IMR-90 (cell line): ENCODE measurements at regions not wholly inside any gene's neighbourhood (a gene's known extent, or its start where the extent isn't known, plus 50 kb on each side); places are given as distances from the start of the nearest gene placed in this dataset.

Source experiments
- ATAC-seq: fragments of 200-7000 bp; cut with Tn5 transposase; 2 replicates; pipeline ENCODE4 v1.9.1; 2020; ENCODE audit warnings: low read depth, mild to moderate bottlenecking, moderate library complexity
- BruUV-seq: library from RNA; stranded (reverse); fragments of 400-500 nt; replicated peaks from 2 replicates; lab custom pipeline; 2021; lab: Mats Ljungman, UMichigan
- CTCF ChIA-PET: fragments of 300-600 bp; formaldehyde crosslinking; extraction: SDS; loops from one replicate; lab custom pipeline; 2021; ENCODE audit warnings: antibody characterized with exemption; lab: Yijun Ruan, JAX
- POLR2A ChIA-PET: fragments of 300-600 bp; sonication (Branson Sonifier 250); formaldehyde crosslinking; loops from one replicate; lab custom pipeline; 2022; ENCODE audit warnings: antibody characterized with exemption; ENCODE audit not compliant: unreplicated experiment; lab: Charles Lee
- DNase-seq: peaks from one replicate; pipeline ENCODE4 v3.0.0; 2013
- H2AFZ ChIP-seq: replicated peaks from 2 replicates; pipeline ENCODE3; 2013; ENCODE audit warnings: low read length, mild to moderate bottlenecking; ENCODE audit not compliant: poor library complexity
- H2AK5ac ChIP-seq: 2 replicates; pipeline ENCODE4 v1.6.1; 2013; ENCODE audit warnings: low read depth, low read length, inconsistent platforms
- H2AK9ac ChIP-seq: replicated peaks from 2 replicates; pipeline ENCODE3; 2013; ENCODE audit warnings: mild to moderate bottlenecking, low read depth, low read length, moderate library complexity; ENCODE audit not compliant: poor library complexity
- H2BK120ac ChIP-seq: 2 replicates; pipeline ENCODE4 v1.6.1; 2013; ENCODE audit warnings: low read depth, low read length, inconsistent platforms
- H2BK15ac ChIP-seq: 3 replicates; pipeline ENCODE4 v1.6.1; 2013; ENCODE audit warnings: low read depth, low read length, inconsistent platforms
- H2BK20ac ChIP-seq: 2 replicates; pipeline ENCODE4 v1.6.1; 2013; ENCODE audit warnings: low read depth, mild to moderate bottlenecking, inconsistent platforms, low read length, moderate library complexity
- H2BK5ac ChIP-seq: 2 replicates; pipeline ENCODE4 v1.6.1; 2013; ENCODE audit warnings: mild to moderate bottlenecking, low read depth, low read length, inconsistent platforms; ENCODE audit not compliant: poor library complexity, severe bottlenecking
- H3K14ac ChIP-seq: replicated peaks from 2 replicates; pipeline ENCODE4 v1.6.1; 2013; ENCODE audit warnings: low read depth, low read length, inconsistent platforms
- H3K18ac ChIP-seq: 2 replicates; pipeline ENCODE4 v1.6.1; 2013; ENCODE audit warnings: low read depth, low read length, control low read depth
- H3K23ac ChIP-seq: 2 replicates; pipeline ENCODE4 v1.6.1; 2013; ENCODE audit warnings: low read depth, low read length, inconsistent platforms
- H3K27ac ChIP-seq: 2 replicates; pipeline ENCODE4 v1.5.1; 2013; ENCODE audit warnings: mild to moderate bottlenecking, control low read depth, low read length; ENCODE audit not compliant: insufficient read depth
- H3K27me3 ChIP-seq: 2 replicates; pipeline ENCODE4 v1.6.1; 2013; ENCODE audit warnings: low read length; ENCODE audit not compliant: control insufficient read depth, insufficient read depth
- H3K36me3 ChIP-seq: 2 replicates; pipeline ENCODE4 v1.6.1; 2013; ENCODE audit warnings: low read length, mixed read lengths; ENCODE audit not compliant: control insufficient read depth, insufficient read depth
- H3K4ac ChIP-seq: 2 replicates; pipeline ENCODE4 v1.6.1; 2013; ENCODE audit warnings: low read depth, low read length, inconsistent platforms
- H3K4me1 ChIP-seq: 2 replicates; pipeline ENCODE4 v1.6.1; 2013; ENCODE audit warnings: low read length, mixed read lengths; ENCODE audit not compliant: control insufficient read depth, insufficient read depth
- H3K4me2 ChIP-seq: 2 replicates; pipeline ENCODE4 v1.6.1; 2013; ENCODE audit warnings: low read depth, mild to moderate bottlenecking, control low read depth, low read length, moderate library complexity
- H3K4me3 ChIP-seq: 2 replicates; pipeline ENCODE4 v1.5.1; 2013; ENCODE audit warnings: low read depth, mild to moderate bottlenecking, control low read depth, low read length, moderate library complexity; ENCODE audit not compliant: insufficient read depth
- H3K56ac ChIP-seq: 2 replicates; pipeline ENCODE4 v1.6.1; 2013; ENCODE audit warnings: low read length, inconsistent platforms; ENCODE audit not compliant: insufficient read depth; ENCODE audit errors: extremely low read depth
- H3K79me1 ChIP-seq, 2 experiments: 2 replicates each; pipeline ENCODE4 v1.6.1; 2013; ENCODE audit warnings: low read length in 2 of 2, inconsistent platforms in 1 of 2, low read depth in 1 of 2
- H3K9ac ChIP-seq: 2 replicates; pipeline ENCODE4 v1.6.1; 2013; ENCODE audit warnings: low read depth, low read length, control low read depth
- H3K9me1 ChIP-seq: 2 replicates; pipeline ENCODE4 v1.6.1; 2013; ENCODE audit warnings: low read length, inconsistent platforms; ENCODE audit not compliant: insufficient read depth
- H3K9me3 ChIP-seq: 2 replicates; pipeline ENCODE4 v1.6.1; 2013; ENCODE audit warnings: low read length; ENCODE audit not compliant: control insufficient read depth, insufficient read depth
- H4K20me1 ChIP-seq: 2 replicates; pipeline ENCODE4 v1.6.1; 2013; ENCODE audit warnings: low read length, inconsistent platforms; ENCODE audit not compliant: insufficient read depth
- H4K5ac ChIP-seq: 2 replicates; pipeline ENCODE4 v1.6.1; 2013; ENCODE audit warnings: mild to moderate bottlenecking, low read depth, low read length, control low read depth
- H4K8ac ChIP-seq, 2 experiments: 2 replicates each; pipeline ENCODE4 v1.6.1; 2013; ENCODE audit warnings: low read depth in 2 of 2, low read length in 2 of 2, control low read depth in 1 of 2, inconsistent platforms in 1 of 2
- H4K91ac ChIP-seq: 2 replicates; pipeline ENCODE4 v1.6.1; 2013; ENCODE audit warnings: low read depth, low read length, inconsistent platforms; ENCODE audit not compliant: insufficient read depth
- BHLHE40 ChIP-seq: fragments of 150-350 bp; IDR thresholded peaks from 2 replicates; pipeline ENCODE4 v1.6.1; 2016; ENCODE audit warnings: mild to moderate bottlenecking, low read depth, low read length
- CEBPB ChIP-seq: IDR thresholded peaks from 2 replicates; pipeline ENCODE4 v1.6.1; 2012; ENCODE audit warnings: low read depth, low read length, improper control_type of control experiment
- CHD1 ChIP-seq: IDR thresholded peaks from 2 replicates; pipeline ENCODE4 v1.6.1; 2012; ENCODE audit warnings: low read depth, low read length, improper control_type of control experiment
- ELK1 ChIP-seq: fragments of 150-350 bp; IDR thresholded peaks from 2 replicates; pipeline ENCODE4 v1.6.1; 2016; ENCODE audit warnings: low read depth, mild to moderate bottlenecking, low read length, moderate library complexity, borderline replicate concordance
- FOS ChIP-seq: fragments of 150-350 bp; IDR thresholded peaks from 2 replicates; pipeline ENCODE4 v1.6.1; 2016; ENCODE audit warnings: low read depth, low read length
- MAFK ChIP-seq: IDR thresholded peaks from 2 replicates; pipeline ENCODE4 v1.6.1; 2012; ENCODE audit warnings: low read depth, low read length, improper control_type of control experiment
- MAZ ChIP-seq: IDR thresholded peaks from 2 replicates; pipeline ENCODE4 v1.6.1; 2012; ENCODE audit warnings: low read depth, mild to moderate bottlenecking, low read length, improper control_type of control experiment, moderate library complexity, borderline replicate concordance
- POLR2A ChIP-seq: IDR thresholded peaks from 2 replicates; pipeline ENCODE4 v1.6.1; 2012; ENCODE audit warnings: mild to moderate bottlenecking, low read depth, low read length
- RFX5 ChIP-seq: IDR thresholded peaks from 2 replicates; pipeline ENCODE4 v1.8.0; 2012; ENCODE audit warnings: low read depth, mild to moderate bottlenecking, low read length, moderate library complexity
- SMC3 ChIP-seq: fragments of 150-350 bp; IDR thresholded peaks from 2 replicates; pipeline ENCODE4 v1.6.1; 2016; ENCODE audit warnings: low read depth, mild to moderate bottlenecking, antibody characterized with exemption, low read length, moderate library complexity
- USF2 ChIP-seq: fragments of 150-350 bp; IDR thresholded peaks from 2 replicates; pipeline ENCODE4 v1.6.1; 2017; ENCODE audit warnings: mild to moderate bottlenecking, antibody characterized with exemption, low read length, low read depth
- whole genome bisulfite sequencing, 2 experiments: methylation state at CpG; one replicate each; pipeline versions ENCODE4 v1.1.5 to v1.1.7; 2013; ENCODE audit warnings: missing lambda C conversion rate in 2 of 2; ENCODE audit not compliant: insufficient read length in 1 of 2; ENCODE audit errors: extremely low coverage in 2 of 2; 5-methylcytosine and 5-hydroxymethylcytosine counted together
- dilution Hi-C: fragments of 300-500 bp; cut with HindIII; formaldehyde crosslinking; loops from one replicate; pipeline ENCODE4 v1.14.3; 2018; ENCODE audit warnings: low sequenced_read_pairs; ENCODE audit not compliant: unreplicated experiment
- in situ Hi-C: fragments of 300-500 bp; cut with MboI; formaldehyde crosslinking; loops from 3 replicates; pipeline ENCODE4 v1.14.3; 2019; ENCODE audit warnings: low sequenced_read_pairs, inconsistent platforms, mixed read lengths
- intact Hi-C: fragments of 100-400 bp; cut with micrococcal nuclease; formaldehyde crosslinking; loops from 2 replicates; pipeline ENCODE4 v1.10.0; 2022
- TF ChIP-seq, protein P1 (sequence below): conservative IDR thresholded peaks from 2 replicates; pipeline ENCODE4 v1.5.1; 2012; ENCODE audit warnings: mild to moderate bottlenecking, low read depth, low read length, improper control_type of control experiment

DNA sequence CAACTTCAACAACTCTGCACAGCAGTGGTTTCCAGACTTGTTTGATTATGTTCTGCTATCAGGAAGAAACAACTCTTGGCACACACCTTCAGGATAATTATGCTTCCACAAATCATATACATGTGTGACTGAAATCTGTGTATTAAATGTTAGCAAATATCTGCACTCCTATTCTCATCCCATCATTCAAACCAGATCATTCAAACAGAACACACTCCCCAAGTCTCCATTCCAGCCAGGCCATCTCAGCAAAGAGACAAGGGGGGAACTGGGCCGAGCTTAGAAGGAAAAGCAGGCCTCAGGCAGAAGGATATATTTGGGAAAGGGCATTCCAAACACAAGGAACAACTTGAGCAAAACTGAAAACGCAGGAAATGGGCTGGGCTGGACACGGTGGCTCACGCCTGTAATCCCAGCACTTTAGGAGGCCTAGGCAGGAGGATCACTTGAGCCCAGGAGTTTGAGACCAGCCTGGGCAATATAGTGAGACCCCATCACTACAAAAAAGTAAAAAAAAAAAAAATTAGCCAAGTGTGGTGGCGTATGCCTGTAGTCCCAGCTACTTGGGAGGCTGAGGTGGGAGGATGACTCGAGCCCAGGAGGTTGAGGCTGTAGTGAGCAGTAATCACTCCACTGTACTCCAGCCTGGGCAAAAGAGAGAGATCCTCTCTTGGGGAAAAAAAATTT is 62.7 kb downstream of the ZFP36L2 start:
- Histone ChIP-seq H3K9me1 (peaks cover 6% of the 10 kb centered on the region; the same call in 1 of the 2 replicates), H3K79me1 (no peaks in the 10 kb centered on the region), H3K18ac (no peak overlapping the region), H2AK5ac (no peak overlapping the region; the same call in 1 of the 2 replicates), H2BK5ac (no peak overlapping the region), H2BK120ac (no peak overlapping the region), H3K56ac (no peak overlapping the region), H3K4me3 (no peak overlapping the region), H3K9me3 (no peaks in the 10 kb centered on the region), H2AK9ac (no peak overlapping the region), H3K27ac (no peak overlapping the region), H3K27me3 (no peaks in the 10 kb centered on the region), H3K4ac (no peak overlapping the region), H3K4me1 (peaks cover 12% of the 10 kb centered on the region), H2AFZ (no peak overlapping the region), H3K23ac (no peak overlapping the region), H4K5ac (no peak overlapping the region), H3K4me2 (no peak overlapping the region), H2BK15ac (no peak overlapping the region), H4K20me1 (no peaks in the 10 kb centered on the region), H3K14ac (no peak overlapping the region), H2BK20ac (no peak overlapping the region), H4K91ac (no peak overlapping the region), H4K8ac (no peak overlapping the region), H3K9ac (no peak overlapping the region), H3K36me3 (no peaks in the 10 kb centered on the region)
- intact Hi-C loops = no loop called here
- BruUV-seq = no TSS peak
- ChIA-PET CTCF (interaction anchor here (0.5 kb wide), 1 partner anchor 416 kb away, joined by 6 read pairs; no protein-coding TSS in a partner anchor), POLR2A (no interaction called here)
- dilution Hi-C loops = no loop called here
- no CpG with 5 or more reads among the region's 6 CpGs for WGBS, 2 experiments
- ATAC-seq (no peak), DNase-seq (no peak)
- in situ Hi-C loops = no loop called here
- TF ChIP-seq, protein P1, sequence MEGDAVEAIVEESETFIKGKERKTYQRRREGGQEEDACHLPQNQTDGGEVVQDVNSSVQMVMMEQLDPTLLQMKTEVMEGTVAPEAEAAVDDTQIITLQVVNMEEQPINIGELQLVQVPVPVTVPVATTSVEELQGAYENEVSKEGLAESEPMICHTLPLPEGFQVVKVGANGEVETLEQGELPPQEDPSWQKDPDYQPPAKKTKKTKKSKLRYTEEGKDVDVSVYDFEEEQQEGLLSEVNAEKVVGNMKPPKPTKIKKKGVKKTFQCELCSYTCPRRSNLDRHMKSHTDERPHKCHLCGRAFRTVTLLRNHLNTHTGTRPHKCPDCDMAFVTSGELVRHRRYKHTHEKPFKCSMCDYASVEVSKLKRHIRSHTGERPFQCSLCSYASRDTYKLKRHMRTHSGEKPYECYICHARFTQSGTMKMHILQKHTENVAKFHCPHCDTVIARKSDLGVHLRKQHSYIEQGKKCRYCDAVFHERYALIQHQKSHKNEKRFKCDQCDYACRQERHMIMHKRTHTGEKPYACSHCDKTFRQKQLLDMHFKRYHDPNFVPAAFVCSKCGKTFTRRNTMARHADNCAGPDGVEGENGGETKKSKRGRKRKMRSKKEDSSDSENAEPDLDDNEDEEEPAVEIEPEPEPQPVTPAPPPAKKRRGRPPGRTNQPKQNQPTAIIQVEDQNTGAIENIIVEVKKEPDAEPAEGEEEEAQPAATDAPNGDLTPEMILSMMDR = no peak
- TF ChIP-seq CHD1 (no peak), FOS (no peak), ELK1 (no peak), CEBPB (no peak), MAFK (no peak), BHLHE40 (no peak), MAZ (no peak), RFX5 (no peak), USF2 (no peak), POLR2A (no peak), SMC3 (no peak)
